ENCODE measurements at regions not wholly inside any gene's neighbourhood (a gene's known extent, or its start where the extent isn't known, plus 50 kb on each side); places are given as distances from the start of the nearest gene placed in this dataset.

GRCh38 chr2:147433822-147434221 lies 411.0 kb upstream of the ACVR2A start:
- intact Hi-C loops (cut with DNase I; ENCODE audit: low total_unique reads) = no loop called here
- Histone ChIP-seq H3K27me3 (no peaks in the 10 kb centered on the region), H3K4me1 (no peaks in the 10 kb centered on the region), H3K4me3 (no peak overlapping the region), H3K36me3 (ENCODE audit: low read depth, missing control alignments) (no peaks in the 10 kb centered on the region), H3K9me3 (no peaks in the 10 kb centered on the region), H3K27ac (no peak overlapping the region)
- TF ChIP-seq CTCF (IDR thresholded peaks at IDR 0.05) (no peak), POLR2A (IDR thresholded peaks at IDR 0.05) (no peak)
- WGBS, 2 donors = 80 to 87% methylated on average over 2 of the region's 2 CpGs
- no peak for DNase-seq

GRCh38 chr2:147430408-147430807 lies 414.4 kb upstream of the ACVR2A start:
- no peak overlapping the region for H3K4me3 ChIP-seq
- intact Hi-C loops (cut with DNase I; ENCODE audit: low total_unique reads) = no loop called here
- WGBS, 2 donors = 72 to 79% methylated on average over 3 of the region's 3 CpGs
- no peak for DNase-seq
- H3K9me3 ChIP-seq = no peaks in the 10 kb centered on the region
- H3K27me3 ChIP-seq = no peaks in the 10 kb centered on the region
- H3K27ac ChIP-seq = no peak overlapping the region
- TF ChIP-seq POLR2A (IDR thresholded peaks at IDR 0.05) (no peak), CTCF (IDR thresholded peaks at IDR 0.05) (no peak)
- H3K36me3 ChIP-seq (ENCODE audit: low read depth, missing control alignments) = no peaks in the 10 kb centered on the region
- H3K4me1 ChIP-seq = no peaks in the 10 kb centered on the region

- H3K27me3 ChIP-seq = no peaks in the 10 kb centered on the region
- H3K4me1 ChIP-seq = no peaks in the 10 kb centered on the region
- 93 to 96% methylated on average over 2 of the region's 2 CpGs for whole genome bisulfite sequencing, 2 donors
- H3K27ac ChIP-seq = no peak overlapping the region
- DNase-seq = no peak
- intact Hi-C loops (cut with DNase I; ENCODE audit: low total_unique reads) = no loop called here
- H3K36me3 ChIP-seq (ENCODE audit: low read depth, missing control alignments) = no peaks in the 10 kb centered on the region
- H3K9me3 ChIP-seq = no peaks in the 10 kb centered on the region
- TF ChIP-seq POLR2A (IDR thresholded peaks at IDR 0.05) = no peak
- TF ChIP-seq CTCF (IDR thresholded peaks at IDR 0.05) = no peak
- H3K4me3 ChIP-seq = no peak overlapping the region
Observed at GRCh38 chr2:147428120-147428747, 416.6 kb upstream of the ACVR2A start.

- H3K27ac ChIP-seq = no peak overlapping the region
- no peaks in the 10 kb centered on the region for H3K27me3 ChIP-seq
- H3K4me1 ChIP-seq = no peaks in the 10 kb centered on the region
- no peak for DNase-seq
- TF ChIP-seq POLR2A (IDR thresholded peaks at IDR 0.05) (no peak), CTCF (IDR thresholded peaks at IDR 0.05) (no peak)
- H3K4me3 ChIP-seq = no peak overlapping the region
- H3K36me3 ChIP-seq (ENCODE audit: low read depth, missing control alignments) = no peaks in the 10 kb centered on the region
- 84 to 89% methylated on average over 3 of the region's 3 CpGs for WGBS, 2 donors
- intact Hi-C loops (cut with DNase I; ENCODE audit: low total_unique reads) = no loop called here
- H3K9me3 ChIP-seq = no peaks in the 10 kb centered on the region
Observed at GRCh38 chr2:147425437-147426029, 419.3 kb upstream of the ACVR2A start.

- DNase-seq = no peak
Observed at GRCh38 chr2:147424766-147425165, 420.1 kb upstream of the ACVR2A start.

More at GRCh38 chr2:147424766-147425165, 420.1 kb upstream of the ACVR2A start:
- Histone ChIP-seq H3K4me1 (peaks cover 4% of the 10 kb centered on the region), H3K27ac (no peak overlapping the region), H3K27me3 (no peaks in the 10 kb centered on the region), H3K36me3 (ENCODE audit: low read depth, missing control alignments) (no peaks in the 10 kb centered on the region), H3K4me3 (no peak overlapping the region), H3K9me3 (no peaks in the 10 kb centered on the region)
- 89 to 97% methylated on average over 1 of the region's 1 CpG for WGBS, 2 donors
- no peak for TF ChIP-seq CTCF (IDR thresholded peaks at IDR 0.05)
- TF ChIP-seq POLR2A (IDR thresholded peaks at IDR 0.05) = no peak
- intact Hi-C loops (cut with DNase I; ENCODE audit: low total_unique reads) = no loop called here

All from testis (tissue), 2 donors.